ENCODE measurements at regions not wholly inside any gene's neighbourhood (a gene's known extent, or its start where the extent isn't known, plus 50 kb on each side); places are given as distances from the start of the nearest gene placed in this dataset.

DNA sequence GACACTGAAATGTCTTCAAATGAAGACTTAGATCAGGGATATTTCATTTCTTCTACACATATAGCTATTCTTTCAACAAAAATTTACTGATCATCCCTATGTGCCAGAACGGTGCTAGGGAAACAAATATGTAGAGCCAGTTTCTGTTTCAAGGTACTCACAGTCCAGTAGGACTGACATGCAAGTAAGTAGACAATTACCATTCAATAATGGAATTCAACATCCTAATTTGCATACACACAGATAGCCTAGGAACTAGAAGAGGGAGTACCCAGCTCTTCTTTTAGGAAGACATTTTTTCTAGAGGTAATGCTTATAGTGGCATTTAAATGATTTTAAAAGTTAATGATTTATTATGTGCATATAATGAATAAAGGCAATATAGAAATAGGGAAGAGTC, 388.8 kb downstream of the ZSWIM6 start:
- TF ChIP-seq POLR2A (IDR thresholded peaks at IDR 0.05), result no peak
- TF ChIP-seq, protein P1, sequence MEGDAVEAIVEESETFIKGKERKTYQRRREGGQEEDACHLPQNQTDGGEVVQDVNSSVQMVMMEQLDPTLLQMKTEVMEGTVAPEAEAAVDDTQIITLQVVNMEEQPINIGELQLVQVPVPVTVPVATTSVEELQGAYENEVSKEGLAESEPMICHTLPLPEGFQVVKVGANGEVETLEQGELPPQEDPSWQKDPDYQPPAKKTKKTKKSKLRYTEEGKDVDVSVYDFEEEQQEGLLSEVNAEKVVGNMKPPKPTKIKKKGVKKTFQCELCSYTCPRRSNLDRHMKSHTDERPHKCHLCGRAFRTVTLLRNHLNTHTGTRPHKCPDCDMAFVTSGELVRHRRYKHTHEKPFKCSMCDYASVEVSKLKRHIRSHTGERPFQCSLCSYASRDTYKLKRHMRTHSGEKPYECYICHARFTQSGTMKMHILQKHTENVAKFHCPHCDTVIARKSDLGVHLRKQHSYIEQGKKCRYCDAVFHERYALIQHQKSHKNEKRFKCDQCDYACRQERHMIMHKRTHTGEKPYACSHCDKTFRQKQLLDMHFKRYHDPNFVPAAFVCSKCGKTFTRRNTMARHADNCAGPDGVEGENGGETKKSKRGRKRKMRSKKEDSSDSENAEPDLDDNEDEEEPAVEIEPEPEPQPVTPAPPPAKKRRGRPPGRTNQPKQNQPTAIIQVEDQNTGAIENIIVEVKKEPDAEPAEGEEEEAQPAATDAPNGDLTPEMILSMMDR (IDR thresholded peaks at IDR 0.05), result no peak
